DMS53 (cell line): ENCODE measurements at regions not wholly inside any gene's neighbourhood (a gene's known extent, or its start where the extent isn't known, plus 50 kb on each side); places are given as distances from the start of the nearest gene placed in this dataset.
"Not testable (repeated sequence)": the region's sequence is repeated elsewhere in the genome, so short reads cannot be mapped to it uniquely, and the experiment has no call there.

Experiments
- DNase-seq: peaks from one replicate; lab custom pipeline; 2025; lab: John Stamatoyannopoulos, UW

DNA sequence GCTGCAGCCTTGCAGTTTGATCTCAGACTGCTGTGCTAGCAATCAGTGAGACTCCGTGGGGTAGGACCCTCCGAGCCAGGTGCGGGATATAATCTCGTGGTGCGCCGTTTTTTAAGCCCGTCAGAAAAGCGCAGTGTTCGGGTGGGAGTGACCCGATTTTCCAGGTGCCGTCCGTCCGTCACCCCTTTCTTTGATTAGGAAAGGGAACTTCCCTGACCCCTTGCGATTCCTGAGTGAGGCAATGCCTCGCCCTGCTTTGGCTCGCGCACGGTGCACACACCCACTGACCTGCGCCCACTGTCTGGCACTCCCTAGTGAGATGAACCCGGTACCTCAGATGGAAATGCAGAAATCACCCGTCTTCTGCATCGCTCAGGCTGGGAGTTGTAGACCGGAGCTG, 203.2 kb downstream of the SNCAIP start:
- not testable (repeated sequence) for DNase-seq

DNA sequence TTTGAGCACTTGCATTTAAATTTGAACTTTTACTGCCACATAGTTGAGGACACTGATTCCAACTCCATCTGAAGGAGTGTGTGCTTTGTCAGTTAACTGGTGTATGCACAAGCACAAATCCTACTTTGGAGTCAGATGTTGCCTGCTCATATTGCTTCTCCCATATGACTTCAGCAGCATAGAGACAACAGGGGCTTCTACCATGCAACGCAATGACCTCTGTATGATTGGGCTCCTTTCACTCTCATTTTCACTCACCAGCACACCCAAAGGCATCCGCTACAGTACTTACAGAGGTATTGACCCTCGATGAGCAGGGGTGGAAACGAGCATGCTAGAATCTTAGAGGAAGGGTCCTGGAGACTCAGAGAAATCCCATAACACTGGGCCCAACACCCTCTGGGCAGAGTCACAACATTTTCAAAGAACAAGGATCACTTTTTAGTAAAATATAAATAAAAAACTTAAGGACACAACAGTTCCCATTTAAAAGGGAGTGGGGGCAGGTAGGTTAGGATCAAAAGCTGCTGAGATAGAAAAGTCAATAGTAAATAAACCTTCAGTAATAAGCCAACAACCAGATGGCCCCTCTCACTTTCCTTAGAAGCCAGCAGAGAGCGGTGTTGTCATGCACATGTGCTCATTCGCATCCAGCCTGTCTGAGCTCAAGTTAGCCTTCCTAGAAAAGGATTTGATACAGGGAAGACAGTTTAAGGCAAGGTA, 203.8 kb downstream of the SNCAIP start:
- peak; percentile 91 for DNase-seq

DNA sequence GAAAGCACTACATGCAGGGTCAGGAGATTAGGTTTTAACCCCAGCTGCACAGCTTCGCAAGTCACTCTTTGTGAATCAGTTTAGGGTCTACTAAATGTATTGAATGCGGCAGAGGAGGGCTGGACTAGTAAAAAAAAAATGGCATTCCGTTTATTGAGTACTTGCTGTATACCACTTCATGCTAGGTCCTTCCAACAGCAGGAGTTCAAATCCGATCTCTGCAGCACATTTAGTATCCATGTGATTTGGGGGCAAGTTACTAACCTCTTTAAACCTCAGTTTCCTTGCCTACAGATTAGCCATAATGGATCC, 204.4 kb downstream of the SNCAIP start:
- no peak for DNase-seq

DNA sequence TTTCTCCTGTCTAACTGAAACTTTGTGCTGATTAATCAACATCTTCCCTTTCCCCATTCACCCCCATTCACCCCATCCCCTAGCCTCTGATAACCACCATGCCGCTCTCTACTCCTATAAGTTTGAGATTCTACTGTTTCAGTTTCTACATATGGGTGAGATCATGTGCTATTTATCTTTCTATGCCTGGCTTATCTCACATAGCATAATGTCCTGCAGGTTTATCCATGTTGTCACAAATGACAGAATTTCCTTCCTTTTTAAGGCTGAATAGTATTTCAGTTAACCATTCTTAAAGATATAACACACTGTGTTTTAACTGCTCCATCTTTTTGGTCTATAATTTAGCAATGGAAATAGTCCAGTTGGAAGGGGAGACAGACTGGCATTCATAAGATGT, 205.1 kb downstream of the SNCAIP start:
- DNase-seq: no peak

DNA sequence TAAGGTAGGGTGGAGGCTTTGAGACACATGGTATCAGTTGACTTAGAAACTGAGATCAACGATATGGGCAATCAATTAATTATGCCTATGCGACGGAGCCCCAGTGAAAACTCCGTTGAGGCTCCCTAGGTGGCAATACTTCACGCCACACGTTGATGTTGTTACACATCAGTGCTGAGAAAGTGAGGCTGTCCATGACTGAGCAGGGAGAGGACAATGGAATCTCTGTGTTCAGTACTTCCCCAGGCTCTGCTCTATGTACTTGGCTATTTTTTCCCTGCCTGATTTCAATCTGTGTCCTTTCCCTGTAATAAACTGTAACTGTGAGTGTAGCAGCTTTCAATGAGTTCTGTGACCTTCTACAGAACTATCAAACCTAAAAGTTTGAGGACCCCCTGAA, 211.7 kb downstream of the SNCAIP start:
- DNase-seq: no peak

DNA sequence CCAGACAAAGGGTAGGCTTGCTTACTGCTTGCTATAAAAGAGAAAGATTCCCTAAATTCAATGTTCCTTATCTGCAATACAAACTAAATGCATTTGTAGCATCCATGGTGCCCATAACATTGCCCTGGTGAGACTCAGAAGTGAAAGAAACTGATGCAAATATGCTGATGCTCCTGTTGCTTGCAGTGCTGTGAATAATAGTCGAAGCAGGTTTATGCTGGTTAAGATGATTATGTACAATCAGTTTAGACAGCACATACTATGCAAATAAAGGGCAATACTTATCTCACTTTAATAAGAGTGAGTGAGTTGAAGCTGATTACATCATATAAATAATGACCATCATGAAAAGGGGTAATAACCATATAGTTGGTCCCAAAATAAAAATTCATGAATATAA, 215.5 kb downstream of the SNCAIP start:
- DNase-seq: no peak

DNA sequence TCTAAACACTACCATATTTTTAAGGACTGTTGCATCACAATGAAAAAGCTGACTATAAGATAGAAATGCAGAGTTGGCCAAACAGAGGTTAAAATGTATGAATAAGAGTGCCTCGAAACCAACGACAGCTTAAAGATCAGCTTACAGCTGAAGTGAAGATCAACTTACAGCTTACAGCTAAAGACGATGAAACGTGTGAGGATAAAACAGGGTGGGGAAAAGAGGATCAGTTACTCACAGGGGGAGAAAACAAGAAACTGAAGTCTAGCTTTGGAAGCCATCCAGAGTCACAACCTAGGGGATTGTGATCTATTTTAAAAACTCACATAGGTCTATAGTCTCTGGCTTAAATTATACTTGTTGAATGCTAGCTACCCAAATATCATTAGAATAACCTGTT, 220.0 kb downstream of the SNCAIP start:
- no peak for DNase-seq

DNA sequence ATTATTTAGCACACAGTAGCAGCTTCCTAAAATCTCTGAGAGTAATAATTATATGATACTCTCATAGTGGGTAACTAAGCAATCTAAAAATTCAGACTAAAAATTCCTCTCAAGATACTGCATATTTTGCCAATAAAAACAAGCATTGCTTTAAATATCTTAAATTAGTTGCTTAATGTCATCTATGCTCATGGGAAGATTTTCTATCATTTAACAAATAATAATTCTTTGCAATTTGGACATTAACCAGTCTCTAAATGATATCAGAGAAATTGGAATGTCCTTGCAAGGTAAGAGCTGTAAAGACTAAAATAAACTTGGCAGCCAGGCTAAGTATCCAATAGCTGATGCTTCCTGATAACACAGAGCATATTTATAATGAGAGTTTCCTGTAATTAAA, 221.8 kb downstream of the SNCAIP start:
- no peak for DNase-seq

DNA sequence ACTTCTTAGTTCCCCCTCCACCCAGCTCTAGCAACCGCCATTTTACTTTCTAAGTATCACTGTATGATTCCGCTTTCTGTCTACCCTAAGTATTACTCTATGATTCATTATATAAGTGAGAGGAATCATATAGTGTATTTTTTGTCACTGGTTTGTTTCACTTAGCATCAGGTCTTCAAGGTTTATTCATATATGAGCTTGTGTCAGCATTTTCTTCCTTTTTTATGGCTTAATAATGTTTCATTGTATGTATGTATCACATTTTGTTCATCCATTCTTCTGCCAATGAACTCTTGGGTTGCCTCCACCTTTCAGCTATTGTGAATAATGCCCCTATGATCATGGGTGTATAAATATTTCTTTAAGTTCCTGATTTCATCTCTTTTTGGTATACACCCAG, 222.8 kb downstream of the SNCAIP start:
- no peak for DNase-seq

DNA sequence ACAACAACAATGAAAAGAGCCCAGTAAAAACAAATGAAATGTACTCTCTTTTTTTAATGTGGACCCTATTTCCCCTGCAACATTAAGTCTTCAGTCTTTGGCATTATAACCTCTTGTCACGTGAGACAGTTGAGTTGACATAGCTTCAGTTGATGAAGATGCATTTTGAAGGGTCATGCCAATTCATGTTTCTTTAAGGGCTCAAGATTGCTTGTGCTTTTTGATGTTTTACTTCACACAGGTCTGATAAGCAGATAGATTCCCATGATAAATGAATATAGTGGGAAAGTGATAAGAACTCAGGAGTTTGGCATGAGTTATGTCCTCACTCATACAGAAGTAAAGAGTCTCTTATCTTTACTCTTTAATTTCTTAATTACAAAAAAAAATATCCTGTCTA, 229.4 kb downstream of the SNCAIP start:
- no peak for DNase-seq

DNA sequence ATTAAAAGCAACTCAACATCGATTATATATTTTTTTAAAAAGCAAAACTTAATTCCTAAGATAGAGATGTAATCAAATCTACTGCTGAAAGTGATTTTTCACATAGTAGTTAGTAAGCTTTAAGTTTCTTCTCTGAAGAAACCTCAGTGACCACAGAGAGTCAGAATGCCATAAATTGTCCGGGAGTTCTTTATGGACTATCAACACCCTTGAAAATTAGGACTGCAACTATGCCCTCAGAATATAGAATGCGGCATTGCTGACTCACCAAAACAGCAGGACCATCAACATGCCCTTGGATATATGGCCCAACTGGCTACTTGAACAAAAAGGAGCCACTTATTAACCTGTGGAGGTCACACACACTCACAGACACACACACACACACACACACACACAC, 228.9 kb upstream of the SNX2 start:
- no peak for DNase-seq

DNA sequence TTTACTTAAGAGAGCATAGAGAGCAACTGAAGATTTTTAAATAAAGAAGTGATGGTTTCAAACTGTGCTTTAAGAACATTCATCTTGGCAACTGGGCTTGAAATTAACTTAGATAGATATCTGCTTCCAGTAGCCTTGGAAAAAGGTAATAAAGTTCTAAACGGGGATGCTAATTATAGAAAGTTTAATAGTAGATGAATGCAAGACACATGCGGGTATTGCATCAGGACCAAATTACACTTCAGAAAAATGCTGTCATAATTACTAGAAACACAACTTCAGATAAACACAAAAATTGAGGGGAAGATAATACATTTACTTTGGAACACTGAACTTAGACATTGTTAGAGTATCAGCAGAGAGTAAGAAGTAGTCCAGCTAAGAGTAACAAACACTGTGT, 227.7 kb upstream of the SNX2 start:
- no peak for DNase-seq

DNA sequence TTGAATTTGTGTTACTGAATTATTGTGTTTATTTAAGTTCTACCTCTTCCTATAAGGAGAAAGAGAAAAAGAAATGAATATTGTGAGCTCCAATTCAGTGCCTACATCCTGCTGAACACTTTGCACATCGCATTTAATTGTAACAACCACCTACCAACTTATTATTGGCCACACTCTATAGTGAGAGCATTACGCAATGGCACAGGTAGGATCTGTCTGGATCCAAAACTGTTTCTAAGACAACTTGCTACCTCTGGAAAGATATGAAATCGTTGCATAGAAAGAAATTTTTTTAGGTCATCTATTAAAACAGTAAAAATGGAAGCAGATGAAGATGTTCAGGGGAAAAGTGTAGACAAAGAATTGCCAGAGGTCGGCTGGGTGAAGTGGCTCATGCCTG, 227.2 kb upstream of the SNX2 start:
- no peak for DNase-seq

DNA sequence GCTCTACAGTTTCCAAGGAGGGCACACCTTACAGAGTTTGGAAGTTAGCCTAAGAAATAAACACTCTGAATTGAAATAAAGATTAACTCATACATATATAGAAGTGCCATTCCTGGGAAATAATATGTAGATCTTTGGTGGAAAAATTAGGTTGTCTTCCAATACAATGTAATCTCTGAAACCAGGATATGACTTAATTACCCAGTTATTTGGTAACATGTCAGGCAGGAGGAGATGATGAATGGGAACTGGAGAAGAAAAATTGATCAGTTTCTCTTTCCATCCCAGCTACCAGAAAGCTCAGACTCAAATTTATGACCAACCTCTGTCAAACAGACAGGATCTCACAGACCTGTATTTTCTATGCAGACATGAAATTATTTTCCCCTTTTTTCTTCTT, 215.2 kb upstream of the SNX2 start:
- DNase-seq: no peak

DNA sequence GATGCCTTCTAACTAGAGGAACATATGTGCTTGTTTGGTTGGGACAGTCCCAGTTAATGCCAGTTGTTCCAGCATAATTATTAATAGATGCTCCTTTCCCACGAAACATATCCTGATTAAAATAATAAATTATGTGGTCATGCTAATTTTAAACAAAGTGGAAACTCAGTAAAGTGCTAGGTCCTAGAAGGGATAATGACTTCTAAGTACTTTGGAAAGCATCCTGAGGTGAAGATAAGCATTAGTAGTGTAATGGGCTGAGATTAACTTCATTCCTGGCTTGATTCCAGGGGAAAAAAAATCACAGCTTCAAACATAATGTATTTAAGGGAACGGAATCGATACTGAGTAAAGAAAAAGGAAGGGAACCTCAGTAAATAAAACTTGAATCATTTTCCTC, 213.7 kb upstream of the SNX2 start:
- no peak for DNase-seq

DNA sequence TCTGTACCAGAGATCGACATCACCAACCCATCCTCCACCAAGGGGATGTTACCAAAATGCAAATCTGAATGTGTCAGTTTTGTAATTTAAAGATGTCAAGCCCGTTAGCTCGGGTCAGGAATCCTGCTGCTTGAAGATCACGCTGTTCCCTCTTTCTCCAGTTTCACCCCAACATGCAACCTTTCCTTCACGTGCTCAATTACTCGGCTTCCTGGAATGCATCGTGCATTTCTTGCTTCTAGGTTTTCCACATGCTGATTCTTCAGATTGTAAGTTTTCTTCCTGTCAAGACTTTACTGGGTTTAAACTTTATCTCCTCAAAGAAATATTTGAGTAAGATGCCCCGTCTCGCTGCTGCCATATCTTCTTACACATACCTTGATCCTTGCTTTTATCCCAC, 209.5 kb upstream of the SNX2 start:
- no peak for DNase-seq

DNA sequence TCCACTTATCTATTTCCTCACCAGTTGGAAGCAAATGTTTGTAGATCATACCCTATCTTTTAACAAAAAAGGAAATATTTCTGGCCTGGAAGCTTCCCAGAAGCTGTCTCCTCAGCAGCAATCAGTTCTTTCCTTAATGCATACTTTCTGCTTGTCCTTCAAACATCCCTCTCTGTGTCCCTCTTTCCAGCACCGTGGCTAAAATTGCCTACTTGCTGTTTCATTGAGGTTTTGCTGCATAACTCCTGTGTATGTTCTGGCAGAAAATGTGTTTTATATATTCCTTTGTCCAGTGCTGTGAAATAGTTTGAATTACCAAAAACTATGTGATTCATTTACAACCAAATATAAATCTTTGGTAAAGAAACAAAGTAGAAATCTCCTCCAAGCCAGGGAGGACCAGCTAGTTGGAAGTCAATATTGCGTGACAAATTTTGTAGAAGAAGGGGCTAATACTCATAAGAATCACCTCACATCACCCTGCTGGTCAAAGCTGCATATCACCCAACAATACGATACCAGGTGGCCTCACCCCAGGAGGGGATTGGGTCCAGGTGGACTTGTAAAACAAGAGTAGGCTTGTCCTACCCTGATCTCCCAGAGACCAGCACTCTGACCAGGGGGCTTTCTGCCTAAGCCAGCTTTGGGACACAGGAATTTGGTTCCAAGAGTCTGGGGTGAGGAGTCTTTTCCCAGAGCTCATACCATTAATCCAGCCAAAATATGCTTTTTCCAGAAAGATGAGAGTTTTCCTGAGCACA, 198.4 kb upstream of the SNX2 start:
- no peak for DNase-seq

DNA sequence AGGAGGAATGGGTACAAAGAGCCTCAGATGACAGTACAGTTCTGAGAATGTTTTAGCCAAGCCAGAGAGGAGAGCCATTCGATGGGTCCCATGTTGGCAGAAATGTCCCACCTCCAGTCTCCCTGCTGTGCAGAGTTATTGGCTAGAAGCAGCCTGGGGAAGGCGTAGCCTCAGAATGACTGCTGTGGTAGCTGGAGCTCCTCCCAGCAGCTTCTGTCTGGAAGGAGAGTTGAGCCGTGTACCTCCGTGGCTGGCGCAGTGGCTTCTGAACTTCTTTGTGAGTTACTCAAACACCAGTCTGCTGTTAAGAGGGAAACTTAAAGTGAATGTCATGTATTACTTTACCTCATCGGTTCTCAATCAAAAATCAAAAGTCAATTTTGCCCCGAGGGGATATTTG, 193.3 kb upstream of the SNX2 start:
- no peak for DNase-seq

DNA sequence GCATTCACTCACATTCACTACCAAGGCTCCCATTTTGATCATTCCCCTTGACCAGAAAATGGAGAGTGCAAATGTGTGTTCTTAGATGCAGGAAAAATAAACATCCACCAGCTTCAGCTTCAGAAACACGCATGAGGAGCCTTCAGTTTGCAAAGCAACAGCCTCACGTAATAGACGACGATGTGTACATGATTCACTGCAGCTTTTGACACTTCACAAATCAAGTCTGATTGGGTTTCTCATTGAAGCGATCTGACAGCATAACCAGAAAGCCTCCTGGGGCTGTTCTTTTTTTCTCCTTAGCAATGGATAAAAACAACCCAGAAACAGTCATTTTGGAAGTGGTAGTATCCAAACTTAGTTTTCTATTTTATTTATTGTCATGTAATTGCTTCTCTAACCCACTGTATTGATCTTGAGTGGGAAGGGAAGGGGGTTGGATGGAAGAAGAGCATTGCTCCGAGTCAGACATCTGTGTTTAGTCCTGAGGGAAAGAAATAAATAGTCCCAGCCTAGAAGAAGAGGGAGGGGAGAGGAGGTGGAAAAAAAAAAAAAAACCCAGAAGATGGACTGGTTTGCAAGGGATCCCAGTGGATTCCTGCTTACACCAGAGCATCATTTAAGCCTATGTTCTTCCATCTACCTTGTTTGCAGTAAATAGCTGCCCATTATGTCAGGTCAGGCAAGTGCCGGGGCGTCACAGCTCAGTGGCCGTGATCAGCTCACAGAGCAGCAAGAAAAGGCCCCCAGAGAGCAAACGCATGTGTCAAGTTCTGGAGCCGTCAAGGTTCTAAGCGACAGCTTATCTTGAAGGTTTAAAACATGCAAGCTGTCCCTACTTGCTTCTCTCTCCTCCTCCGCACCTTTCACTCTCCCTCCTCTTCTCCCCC, 190.2 kb upstream of the SNX2 start:
- no peak for DNase-seq

DNA sequence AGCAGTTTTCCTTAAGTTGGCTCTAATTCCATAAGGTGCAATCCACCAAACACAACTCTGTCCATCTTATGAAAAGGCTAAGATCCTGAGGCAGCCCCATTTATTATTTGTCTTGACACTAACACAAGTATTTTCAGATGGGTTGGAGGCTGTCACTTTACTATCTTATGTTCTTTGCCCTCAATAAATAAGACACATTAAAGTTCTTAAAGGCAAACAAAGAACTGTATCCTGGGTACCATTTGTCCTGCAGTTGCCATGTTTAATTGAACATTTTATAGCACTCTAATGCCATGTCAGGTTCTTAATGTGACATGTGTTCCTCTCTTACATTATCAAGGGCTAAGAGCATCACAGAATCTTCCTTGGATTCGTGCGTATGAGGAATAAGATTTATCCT, 189.5 kb upstream of the SNX2 start:
- DNase-seq: no peak

DNA sequence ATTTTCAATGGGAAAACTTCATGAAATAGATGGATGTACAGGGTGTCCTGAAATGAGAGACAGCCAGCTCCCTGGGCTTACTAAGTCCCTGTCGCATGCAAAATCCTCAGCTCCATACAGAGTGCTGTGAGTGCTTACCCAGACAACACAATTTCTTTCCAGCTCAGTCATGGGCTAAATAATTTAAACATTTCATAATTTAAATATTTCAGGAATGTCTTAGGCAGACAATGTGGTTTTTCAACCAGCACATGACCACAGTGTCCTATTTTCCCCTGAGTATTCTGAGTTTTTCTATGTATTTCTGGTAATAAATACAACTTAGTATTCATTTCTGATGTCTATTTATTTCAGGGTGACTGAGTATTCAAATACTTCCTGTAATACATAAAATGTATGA, 188.5 kb upstream of the SNX2 start:
- no peak for DNase-seq

DNA sequence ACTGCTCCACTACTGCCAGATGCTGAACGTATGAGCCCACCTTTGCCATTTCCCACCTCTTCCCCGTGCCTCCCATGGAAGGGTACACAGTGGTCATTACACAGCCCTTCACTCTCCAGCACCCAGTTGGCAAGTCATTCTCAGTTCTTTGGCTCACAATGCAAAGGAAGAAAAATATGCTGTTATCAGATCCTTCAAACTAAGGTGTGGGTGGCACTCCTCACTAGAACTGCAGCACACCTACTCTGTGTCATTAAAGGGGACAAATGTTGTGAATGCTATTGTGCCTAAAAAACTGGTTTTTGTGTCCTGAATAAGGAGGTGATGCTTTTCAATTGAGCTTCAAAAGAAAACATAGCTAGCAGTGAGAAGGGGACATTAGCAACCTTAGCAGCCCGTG, 183.1 kb upstream of the SNX2 start:
- DNase-seq: no peak

DNA sequence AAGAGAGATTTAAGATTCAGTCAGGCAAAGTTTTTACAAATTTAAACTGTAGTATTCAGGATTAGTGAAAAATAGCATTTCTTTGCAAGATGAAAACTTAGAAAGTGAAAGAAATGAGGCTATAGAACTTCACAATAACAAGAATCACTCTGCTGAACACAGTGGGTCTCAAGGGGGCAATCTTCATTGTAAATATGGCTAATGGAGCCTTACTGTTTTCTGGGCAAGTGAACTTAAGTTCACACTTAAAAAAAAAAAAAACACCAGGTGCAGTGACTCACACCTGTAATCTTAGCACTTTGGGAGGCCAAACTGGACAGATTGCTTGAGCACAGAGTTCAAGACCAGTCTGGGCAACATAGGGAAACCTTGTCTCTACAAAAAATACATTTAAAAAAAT, 175.9 kb upstream of the SNX2 start:
- DNase-seq: no peak
